LNCAP (cell line): ENCODE measurements at regions not wholly inside any gene's neighbourhood (a gene's known extent, or its start where the extent isn't known, plus 50 kb on each side); places are given as distances from the start of the nearest gene placed in this dataset.

Experiments
- CTCF ChIP-seq: fragments of 450-650 bp; IDR thresholded peaks from 2 replicates; pipeline ENCODE4 v1.5.1; 2017; ENCODE audit warnings: mild to moderate bottlenecking

GRCh38 chr11:92393218-92393617, 168.6 kb downstream of the FAT3 start:
- TF ChIP-seq CTCF: no peak

- TF ChIP-seq CTCF: no peak
Measured at GRCh38 chr11:92396133-92396532, 171.5 kb downstream of the FAT3 start.

GRCh38 chr11:92397221-92397755, 172.7 kb downstream of the FAT3 start:
- TF ChIP-seq CTCF: no peak

- no peak for TF ChIP-seq CTCF
Measured at GRCh38 chr11:92399705-92400104, 175.1 kb downstream of the FAT3 start.

- TF ChIP-seq CTCF: no peak
Measured at GRCh38 chr11:92401520-92401919, 176.9 kb downstream of the FAT3 start.

- no peak for TF ChIP-seq CTCF
Measured at GRCh38 chr11:92406472-92406871, 181.9 kb downstream of the FAT3 start.

- TF ChIP-seq CTCF: no peak
Measured at GRCh38 chr11:92409355-92409754, 184.7 kb downstream of the FAT3 start.

GRCh38 chr11:92409956-92410355, 185.3 kb downstream of the FAT3 start:
- no peak for TF ChIP-seq CTCF
